ENCODE measurements at regions not wholly inside any gene's neighbourhood (a gene's known extent, or its start where the extent isn't known, plus 50 kb on each side); places are given as distances from the start of the nearest gene placed in this dataset.

- H3K4me1 Mint-ChIP-seq (ENCODE audit: unreplicated experiment), result peaks cover under 1% of the 10 kb centered on the region
- DNase-seq (ENCODE audit: low spot score), result no peak
- no peak overlapping the region for H3K27ac Mint-ChIP-seq (ENCODE audit: unreplicated experiment)
- H3K27me3 Mint-ChIP-seq (ENCODE audit: unreplicated experiment), result peaks cover 8% of the 10 kb centered on the region
- TF ChIP-seq CTCF (IDR thresholded peaks at IDR 0.05; ENCODE audit: unreplicated experiment), result no peak
- H3K9me3 Mint-ChIP-seq (ENCODE audit: unreplicated experiment), result no peaks in the 10 kb centered on the region
- H3K36me3 Mint-ChIP-seq (ENCODE audit: low read depth, unreplicated experiment), result no peaks in the 10 kb centered on the region
- no peak overlapping the region for H3K4me3 Mint-ChIP-seq (ENCODE audit: unreplicated experiment)
Observed at GRCh38 chr1:30535595-30536325, 187.6 kb downstream of the MATN1 start.

- DNase-seq (ENCODE audit: low spot score), result no peak
- Mint-ChIP-seq H3K36me3 (ENCODE audit: low read depth, unreplicated experiment) (no peaks in the 10 kb centered on the region), H3K27ac (ENCODE audit: unreplicated experiment) (no peak overlapping the region), H3K4me1 (ENCODE audit: unreplicated experiment) (peaks cover 3% of the 10 kb centered on the region), H3K9me3 (ENCODE audit: unreplicated experiment) (no peaks in the 10 kb centered on the region), H3K4me3 (ENCODE audit: unreplicated experiment) (no peak overlapping the region), H3K27me3 (ENCODE audit: unreplicated experiment) (peaks cover 8% of the 10 kb centered on the region)
- TF ChIP-seq CTCF (IDR thresholded peaks at IDR 0.05; ENCODE audit: unreplicated experiment), result no peak
Observed at GRCh38 chr1:30534551-30534940, 188.8 kb downstream of the MATN1 start.

- peaks cover 8% of the 10 kb centered on the region for H3K27me3 Mint-ChIP-seq (ENCODE audit: unreplicated experiment)
- peaks cover 3% of the 10 kb centered on the region for H3K4me1 Mint-ChIP-seq (ENCODE audit: unreplicated experiment)
- no peaks in the 10 kb centered on the region for H3K9me3 Mint-ChIP-seq (ENCODE audit: unreplicated experiment)
- H3K27ac Mint-ChIP-seq (ENCODE audit: unreplicated experiment), result no peak overlapping the region
- no peak overlapping the region for H3K4me3 Mint-ChIP-seq (ENCODE audit: unreplicated experiment)
- DNase-seq (ENCODE audit: low spot score), result no peak
- TF ChIP-seq CTCF (IDR thresholded peaks at IDR 0.05; ENCODE audit: unreplicated experiment), result no peak
- no peaks in the 10 kb centered on the region for H3K36me3 Mint-ChIP-seq (ENCODE audit: low read depth, unreplicated experiment)
Observed at GRCh38 chr1:30533796-30534550, 189.4 kb downstream of the MATN1 start.

- H3K9me3 Mint-ChIP-seq (ENCODE audit: unreplicated experiment), result no peaks in the 10 kb centered on the region
- no peaks in the 10 kb centered on the region for H3K36me3 Mint-ChIP-seq (ENCODE audit: low read depth, unreplicated experiment)
- no peak overlapping the region for H3K27ac Mint-ChIP-seq (ENCODE audit: unreplicated experiment)
- H3K4me3 Mint-ChIP-seq (ENCODE audit: unreplicated experiment), result no peak overlapping the region
- peaks cover 3% of the 10 kb centered on the region for H3K4me1 Mint-ChIP-seq (ENCODE audit: unreplicated experiment)
- H3K27me3 Mint-ChIP-seq (ENCODE audit: unreplicated experiment), result peaks cover 8% of the 10 kb centered on the region
- no peak for TF ChIP-seq CTCF (IDR thresholded peaks at IDR 0.05; ENCODE audit: unreplicated experiment)
- no peak for DNase-seq (ENCODE audit: low spot score)
Observed at GRCh38 chr1:30533141-30533540, 190.2 kb downstream of the MATN1 start.

GRCh38 chr1:30532621-30533020, 190.8 kb downstream of the MATN1 start:
- no peak overlapping the region for H3K4me3 Mint-ChIP-seq (ENCODE audit: unreplicated experiment)
- H3K4me1 Mint-ChIP-seq (ENCODE audit: unreplicated experiment), result peaks cover 3% of the 10 kb centered on the region
- no peak for TF ChIP-seq CTCF (IDR thresholded peaks at IDR 0.05; ENCODE audit: unreplicated experiment)
- no peak overlapping the region for H3K27ac Mint-ChIP-seq (ENCODE audit: unreplicated experiment)
- H3K9me3 Mint-ChIP-seq (ENCODE audit: unreplicated experiment), result no peaks in the 10 kb centered on the region
- H3K27me3 Mint-ChIP-seq (ENCODE audit: unreplicated experiment), result peaks cover 8% of the 10 kb centered on the region
- no peak for DNase-seq (ENCODE audit: low spot score)
- H3K36me3 Mint-ChIP-seq (ENCODE audit: low read depth, unreplicated experiment), result no peaks in the 10 kb centered on the region

All from endothelial cell (in vitro differentiated cells).